ENCODE measurements at regions not wholly inside any gene's neighbourhood (a gene's known extent, or its start where the extent isn't known, plus 50 kb on each side); places are given as distances from the start of the nearest gene placed in this dataset.

- no peak overlapping the region for H2BK15ac ChIP-seq (ENCODE audit: low read length)
- no peak overlapping the region for H2AFZ ChIP-seq (ENCODE audit: low read length)
- no peak overlapping the region for H4K91ac ChIP-seq (replicated peaks; ENCODE audit: insufficient read length, low read length)
- no peak overlapping the region for H3K4me3 ChIP-seq (ENCODE audit: extremely low read depth in 1 of 4, insufficient read depth in 2 of 4, low read depth in 3 of 4, low read length in 4 of 4)
- DNase-seq (ENCODE audit: low read depth in 1 of 2, low spot score in 2 of 2): no peak
- ChIA-PET CTCF (ENCODE audit: partially characterized antibody) (no interaction called here), POLR2A (ENCODE audit: partially characterized antibody) (no interaction called here)
- H3K18ac ChIP-seq (ENCODE audit: extremely low read depth, low read length): no peak overlapping the region
- H3K79me2 ChIP-seq (ENCODE audit: control insufficient read depth in 1 of 2, insufficient read depth in 2 of 2, low read length in 2 of 2): no peaks in the 10 kb centered on the region
- H2BK12ac ChIP-seq (ENCODE audit: low read depth, low read length): no peak overlapping the region
- no peak overlapping the region for H3K56ac ChIP-seq (replicated peaks; ENCODE audit: insufficient read length, low read depth, low read length)
- H3K27ac ChIP-seq (ENCODE audit: low read depth, low read length): no peak overlapping the region
- H3K4ac ChIP-seq (replicated peaks; ENCODE audit: insufficient read length, low read depth, low read length): no peak overlapping the region
- H2AK5ac ChIP-seq (ENCODE audit: low read depth, low read length): no peak overlapping the region
- no peak overlapping the region for H2BK5ac ChIP-seq (ENCODE audit: low read depth, low read length)
- FAIRE-seq: no peak
- 95% methylated on average over 2 of the region's 2 CpGs; no CpG with 5 or more reads in 1 of the 2 experiments for WGBS, 2 experiments (ENCODE audit: extremely low coverage in 1 of 2, insufficient coverage in 1 of 2, insufficient read length in 1 of 2, insufficient replicate concordance in 2 of 2, low coverage in 1 of 2, low lambda C conversion rate in 2 of 2, missing lambda C conversion rate in 1 of 2)
- H3K4me2 ChIP-seq (ENCODE audit: insufficient read depth in 1 of 2, low read depth in 2 of 2, low read length in 2 of 2): no peak overlapping the region
- H4K20me1 ChIP-seq (replicated peaks in 1 of 2; ENCODE audit: control insufficient read depth in 1 of 2, insufficient read depth in 2 of 2, low read length in 2 of 2): no peaks in the 10 kb centered on the region
- no peak overlapping the region for H3K14ac ChIP-seq (ENCODE audit: insufficient read length)
- H3K9me3 ChIP-seq (ENCODE audit: insufficient read depth in 2 of 2, low read depth in 1 of 2, low read length in 1 of 2): no peaks in the 10 kb centered on the region
- H3K9ac ChIP-seq (replicated peaks in 1 of 4; ENCODE audit: extremely low read depth in 1 of 4, low read depth in 3 of 4, low read length in 3 of 4): no peak overlapping the region
- H3K4me1 ChIP-seq (replicated peaks in 1 of 4; ENCODE audit: control insufficient read depth in 3 of 4, insufficient read depth in 4 of 4, low read length in 3 of 4): peaks cover 0 to 2% (median 0%) of the 10 kb centered on the region in 4 experiments; a peak in 2 of 7 replicates
- TF ChIP-seq SIN3A (conservative IDR thresholded peaks at IDR 0.05 in 1 of 2, IDR thresholded peaks at IDR 0.05 in 1 of 2; ENCODE audit: low read depth in 1 of 2, low read length in 2 of 2) (no peak), KDM5A (IDR thresholded peaks at IDR 0.05; ENCODE audit: low read length) (no peak), RNF2 (IDR thresholded peaks at IDR 0.05; ENCODE audit: borderline replicate concordance, low read depth, low read length, missing control alignments, poor library complexity, severe bottlenecking) (no peak), SIRT6 (IDR thresholded peaks at IDR 0.05; ENCODE audit: low read length) (no peak), ATF2 (IDR thresholded peaks at IDR 0.05; ENCODE audit: low read length) (no peak), NANOG (IDR thresholded peaks at IDR 0.05; ENCODE audit: insufficient read depth, low read depth, low read length, poor library complexity, severe bottlenecking) (no peak), CREB1 (IDR thresholded peaks at IDR 0.05) (no peak)
- no peak overlapping the region for H2BK120ac ChIP-seq (replicated peaks; ENCODE audit: low read depth, low read length)
- no peaks in the 10 kb centered on the region for H3K79me1 ChIP-seq (ENCODE audit: low read depth, low read length)
- H3K23ac ChIP-seq (ENCODE audit: insufficient read length): no peak overlapping the region
- no peak overlapping the region for H4K5ac ChIP-seq (ENCODE audit: insufficient read length, low read depth, low read length)
- H2BK20ac ChIP-seq (ENCODE audit: low read length): no peak overlapping the region
- no peaks in the 10 kb centered on the region for H3K27me3 ChIP-seq (replicated peaks in 1 of 4; ENCODE audit: control insufficient read depth in 3 of 4, extremely low read depth in 1 of 4, insufficient read depth in 3 of 4, low read length in 3 of 4)
- no peak overlapping the region for H4K8ac ChIP-seq (ENCODE audit: extremely low read depth, insufficient read depth, low read length)
- H3K23me2 ChIP-seq (ENCODE audit: low read depth, low read length): no peaks in the 10 kb centered on the region
- no peaks in the 10 kb centered on the region for H3K36me3 ChIP-seq (ENCODE audit: control insufficient read depth in 2 of 4, insufficient read depth in 4 of 4, low read length in 3 of 4)
These were observed 246.1 kb upstream of the MEF2C start for GRCh38 chr5:89128906-89129625.
